ENCODE measurements at regions not wholly inside any gene's neighbourhood (a gene's known extent, or its start where the extent isn't known, plus 50 kb on each side); places are given as distances from the start of the nearest gene placed in this dataset.

DNA sequence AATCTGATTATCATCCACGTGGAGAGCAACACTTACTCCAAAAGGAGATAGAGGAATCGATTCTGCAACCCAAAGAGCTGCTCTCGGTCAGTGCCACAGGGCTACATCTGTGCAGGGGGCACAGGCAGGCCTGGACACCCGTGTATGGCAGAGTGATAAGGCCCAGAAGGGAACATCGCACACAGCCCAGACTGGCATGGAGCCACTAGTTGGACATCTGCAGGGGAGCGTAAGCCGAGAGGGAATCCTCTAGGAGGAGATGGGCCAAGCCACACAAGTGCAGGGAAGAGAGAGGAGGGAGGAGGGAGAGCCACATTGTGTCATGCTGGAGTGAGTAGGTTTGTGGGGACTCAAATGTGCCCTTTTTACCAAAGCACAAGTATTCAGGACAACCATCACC is 50.4 kb upstream of the ENTPD6 start:
- H3K36me3 ChIP-seq (replicated peaks in 1 of 2; ENCODE audit: control insufficient read depth in 1 of 2, insufficient read depth in 2 of 2, low read length in 2 of 2): no peaks in the 10 kb centered on the region
- peaks cover 0 to 4% of the 10 kb centered on the region in 2 donors for H3K9me3 ChIP-seq (replicated peaks in 1 of 2; ENCODE audit: control insufficient read depth in 1 of 2, insufficient read depth in 1 of 2, low read length in 2 of 2)
- H4K20me1 ChIP-seq (ENCODE audit: insufficient read depth, low read length): no peaks in the 10 kb centered on the region
- peaks cover 6% of the 10 kb centered on the region for H3K4me1 Mint-ChIP-seq
- WGBS (ENCODE audit: insufficient coverage): 89% methylated on average over 6 of the region's 7 CpGs
- intact Hi-C loops (cut with micrococcal nuclease): no loop called here
- TF ChIP-seq, protein P1, sequence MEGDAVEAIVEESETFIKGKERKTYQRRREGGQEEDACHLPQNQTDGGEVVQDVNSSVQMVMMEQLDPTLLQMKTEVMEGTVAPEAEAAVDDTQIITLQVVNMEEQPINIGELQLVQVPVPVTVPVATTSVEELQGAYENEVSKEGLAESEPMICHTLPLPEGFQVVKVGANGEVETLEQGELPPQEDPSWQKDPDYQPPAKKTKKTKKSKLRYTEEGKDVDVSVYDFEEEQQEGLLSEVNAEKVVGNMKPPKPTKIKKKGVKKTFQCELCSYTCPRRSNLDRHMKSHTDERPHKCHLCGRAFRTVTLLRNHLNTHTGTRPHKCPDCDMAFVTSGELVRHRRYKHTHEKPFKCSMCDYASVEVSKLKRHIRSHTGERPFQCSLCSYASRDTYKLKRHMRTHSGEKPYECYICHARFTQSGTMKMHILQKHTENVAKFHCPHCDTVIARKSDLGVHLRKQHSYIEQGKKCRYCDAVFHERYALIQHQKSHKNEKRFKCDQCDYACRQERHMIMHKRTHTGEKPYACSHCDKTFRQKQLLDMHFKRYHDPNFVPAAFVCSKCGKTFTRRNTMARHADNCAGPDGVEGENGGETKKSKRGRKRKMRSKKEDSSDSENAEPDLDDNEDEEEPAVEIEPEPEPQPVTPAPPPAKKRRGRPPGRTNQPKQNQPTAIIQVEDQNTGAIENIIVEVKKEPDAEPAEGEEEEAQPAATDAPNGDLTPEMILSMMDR (IDR thresholded peaks at IDR 0.05): no peak
- H3K27ac ChIP-seq (ENCODE audit: low read depth in 1 of 2, low read length in 2 of 2): no peak overlapping the region
- no peak overlapping the region for H3K4me3 Mint-ChIP-seq
- no peak overlapping the region for H2AFZ ChIP-seq (ENCODE audit: insufficient read depth, low read depth, low read length, poor library complexity, severe bottlenecking)
- H3K4me3 ChIP-seq (replicated peaks in 1 of 3; ENCODE audit: low read depth in 2 of 3, low read length in 3 of 3): no peak overlapping the region
- H3K36me3 Mint-ChIP-seq: no peaks in the 10 kb centered on the region
- no peaks in the 10 kb centered on the region for H3K79me2 ChIP-seq (ENCODE audit: insufficient read depth, low read length)
- H3K27me3 ChIP-seq (ENCODE audit: control insufficient read depth in 2 of 2, insufficient read depth in 2 of 2, low read length in 2 of 2): peaks cover 3 to 39% of the 10 kb centered on the region in 2 donors
- H3K27ac Mint-ChIP-seq: no peak overlapping the region
- peaks cover 23 to 51% (median 30%) of the 10 kb centered on the region in 3 donors for H3K27me3 Mint-ChIP-seq (ENCODE audit: low read depth in 3 of 3)
- no peak overlapping the region for H3K9ac ChIP-seq (ENCODE audit: insufficient read depth, low read length, poor library complexity, severe bottlenecking)
- DNase-seq: no peak
- peaks cover 0 to 2% (median 0%) of the 10 kb centered on the region in 7 donors for H3K9me3 Mint-ChIP-seq
- H3K4me1 ChIP-seq (ENCODE audit: control insufficient read depth in 1 of 2, insufficient read depth in 2 of 2, low read length in 2 of 2): peaks cover 8 to 10% of the 10 kb centered on the region in 2 donors
- H3K4me2 ChIP-seq (replicated peaks; ENCODE audit: extremely low read depth, low read length, poor library complexity, severe bottlenecking): no peak overlapping the region

Measured in CD14-positive monocyte (primary cell).